ENCODE measurements at regions not wholly inside any gene's neighbourhood (a gene's known extent, or its start where the extent isn't known, plus 50 kb on each side); places are given as distances from the start of the nearest gene placed in this dataset.

DNA sequence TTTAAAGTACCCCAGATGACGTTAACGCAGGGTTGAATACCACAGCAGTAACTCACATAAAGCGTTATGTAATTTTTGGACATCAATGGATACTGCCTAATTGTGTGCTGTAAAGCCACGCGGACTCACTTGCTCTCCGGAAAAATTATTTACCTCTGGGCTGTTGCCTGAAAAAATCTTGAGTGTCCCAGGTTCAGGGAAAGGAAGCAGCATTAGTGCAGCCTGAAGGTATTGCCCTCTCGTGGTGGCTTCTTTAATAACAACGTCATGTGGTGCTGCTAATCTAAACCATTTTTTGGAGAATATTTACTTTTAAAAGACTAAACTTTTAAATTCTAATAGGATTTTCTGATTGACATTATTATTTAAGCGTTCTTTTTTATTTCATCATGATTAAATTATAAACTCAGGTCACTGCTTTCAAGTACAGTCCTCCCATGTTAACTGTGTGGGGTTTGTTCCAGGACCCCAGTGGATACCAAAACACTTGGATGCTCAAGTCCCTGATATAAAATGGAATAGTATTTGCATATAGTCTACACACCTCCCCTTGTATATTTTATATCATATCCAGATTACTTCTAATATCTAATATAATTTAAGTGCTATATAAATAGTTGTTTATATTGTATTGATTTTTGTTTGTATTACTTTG, 384.8 kb downstream of the FAM133A start:
- 7 to 11% methylated on average over 9 of the region's 9 CpGs for WGBS, 2 donors
- intact Hi-C loops (cut with DNase I; ENCODE audit: low total_unique reads) = no loop called here
- Histone ChIP-seq H3K36me3 (ENCODE audit: low read depth, missing control alignments) (no peaks in the 10 kb centered on the region), H3K27ac (no peak overlapping the region), H3K4me3 (no peak overlapping the region), H3K4me1 (no peaks in the 10 kb centered on the region), H3K27me3 (no peaks in the 10 kb centered on the region), H3K9me3 (no peaks in the 10 kb centered on the region)
- DNase-seq = peak; percentile 48
- TF ChIP-seq POLR2A (IDR thresholded peaks at IDR 0.05) = no peak
- TF ChIP-seq, protein P1, sequence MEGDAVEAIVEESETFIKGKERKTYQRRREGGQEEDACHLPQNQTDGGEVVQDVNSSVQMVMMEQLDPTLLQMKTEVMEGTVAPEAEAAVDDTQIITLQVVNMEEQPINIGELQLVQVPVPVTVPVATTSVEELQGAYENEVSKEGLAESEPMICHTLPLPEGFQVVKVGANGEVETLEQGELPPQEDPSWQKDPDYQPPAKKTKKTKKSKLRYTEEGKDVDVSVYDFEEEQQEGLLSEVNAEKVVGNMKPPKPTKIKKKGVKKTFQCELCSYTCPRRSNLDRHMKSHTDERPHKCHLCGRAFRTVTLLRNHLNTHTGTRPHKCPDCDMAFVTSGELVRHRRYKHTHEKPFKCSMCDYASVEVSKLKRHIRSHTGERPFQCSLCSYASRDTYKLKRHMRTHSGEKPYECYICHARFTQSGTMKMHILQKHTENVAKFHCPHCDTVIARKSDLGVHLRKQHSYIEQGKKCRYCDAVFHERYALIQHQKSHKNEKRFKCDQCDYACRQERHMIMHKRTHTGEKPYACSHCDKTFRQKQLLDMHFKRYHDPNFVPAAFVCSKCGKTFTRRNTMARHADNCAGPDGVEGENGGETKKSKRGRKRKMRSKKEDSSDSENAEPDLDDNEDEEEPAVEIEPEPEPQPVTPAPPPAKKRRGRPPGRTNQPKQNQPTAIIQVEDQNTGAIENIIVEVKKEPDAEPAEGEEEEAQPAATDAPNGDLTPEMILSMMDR (IDR thresholded peaks at IDR 0.05) = peak in 2 of 3 experiments; percentile 17 to 42

DNA sequence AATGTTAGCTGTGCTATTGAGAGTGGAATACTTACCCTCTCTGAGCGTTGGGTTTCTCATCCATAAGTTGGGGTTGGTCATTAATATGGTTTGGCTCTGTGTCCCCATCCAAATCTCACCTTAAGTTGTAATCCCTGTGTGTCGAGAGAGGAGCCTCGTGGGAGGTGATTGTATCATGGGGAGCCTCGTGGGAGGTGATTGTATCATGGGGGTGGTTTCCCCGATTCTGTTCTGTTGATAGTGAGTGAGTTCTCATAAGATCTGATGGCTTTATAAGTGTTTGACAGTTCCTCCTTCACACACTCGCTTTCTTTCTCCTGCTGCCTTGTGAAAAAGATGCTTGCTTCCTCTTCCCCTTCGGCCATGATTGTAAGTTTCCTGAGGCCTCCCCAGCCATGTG, 391.1 kb downstream of the FAM133A start:
- Histone ChIP-seq H3K27ac (no peak overlapping the region), H3K36me3 (ENCODE audit: low read depth, missing control alignments) (no peaks in the 10 kb centered on the region), H3K27me3 (no peaks in the 10 kb centered on the region), H3K4me3 (no peak overlapping the region), H3K9me3 (no peaks in the 10 kb centered on the region), H3K4me1 (no peaks in the 10 kb centered on the region)
- DNase-seq = no peak
- 77 to 90% methylated on average over 3 to 7 of the region's 7 CpGs for WGBS, 2 donors
- intact Hi-C loops (cut with DNase I; ENCODE audit: low total_unique reads) = no loop called here
- TF ChIP-seq, protein P1 (IDR thresholded peaks at IDR 0.05) = no peak
- TF ChIP-seq POLR2A (IDR thresholded peaks at IDR 0.05) = no peak

- H3K27me3 ChIP-seq = no peaks in the 10 kb centered on the region
- TF ChIP-seq, protein P1 (IDR thresholded peaks at IDR 0.05) = no peak
- TF ChIP-seq POLR2A (IDR thresholded peaks at IDR 0.05) = no peak
- intact Hi-C loops (cut with DNase I; ENCODE audit: low total_unique reads) = no loop called here
Measured at GRCh38 chrX:94089149-94089548, 415.1 kb downstream of the FAM133A start.

DNA sequence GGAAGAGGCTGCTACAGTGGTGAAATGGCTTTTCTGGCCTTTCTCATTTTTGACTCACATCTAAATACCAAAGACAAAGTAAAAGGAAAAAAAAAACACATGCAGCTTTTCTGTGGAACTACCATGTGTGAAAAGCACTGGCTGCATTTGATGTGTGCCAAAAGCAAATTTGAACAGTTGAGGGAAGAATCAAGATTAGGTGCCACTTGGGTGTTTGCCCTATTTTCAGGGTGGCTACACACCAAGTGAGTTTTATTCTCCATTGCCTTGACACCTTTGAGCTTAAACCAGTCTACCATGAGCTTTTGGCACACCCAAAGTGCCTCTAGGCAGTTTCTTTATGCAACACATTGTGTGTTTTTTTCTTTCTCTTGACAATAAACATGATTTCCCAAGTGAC, 423.9 kb downstream of the FAM133A start:
- Histone ChIP-seq H3K36me3 (ENCODE audit: low read depth, missing control alignments) (no peaks in the 10 kb centered on the region), H3K4me1 (no peaks in the 10 kb centered on the region), H3K27me3 (no peaks in the 10 kb centered on the region), H3K9me3 (no peaks in the 10 kb centered on the region), H3K4me3 (no peak overlapping the region), H3K27ac (no peak overlapping the region)
- intact Hi-C loops (cut with DNase I; ENCODE audit: low total_unique reads) = no loop called here
- DNase-seq = no peak
- TF ChIP-seq, protein P1 (IDR thresholded peaks at IDR 0.05) = no peak
- TF ChIP-seq POLR2A (IDR thresholded peaks at IDR 0.05) = no peak

More at GRCh38 chrX:94089149-94089548, 415.1 kb downstream of the FAM133A start:
- WGBS, 2 donors = 87 to 90% methylated on average over 1 of the region's 1 CpG
- H3K4me3 ChIP-seq = no peak overlapping the region
- no peak overlapping the region for H3K27ac ChIP-seq
- no peak for DNase-seq
- no peaks in the 10 kb centered on the region for H3K4me1 ChIP-seq
- H3K9me3 ChIP-seq = no peaks in the 10 kb centered on the region
- H3K36me3 ChIP-seq (ENCODE audit: low read depth, missing control alignments) = no peaks in the 10 kb centered on the region

DNA sequence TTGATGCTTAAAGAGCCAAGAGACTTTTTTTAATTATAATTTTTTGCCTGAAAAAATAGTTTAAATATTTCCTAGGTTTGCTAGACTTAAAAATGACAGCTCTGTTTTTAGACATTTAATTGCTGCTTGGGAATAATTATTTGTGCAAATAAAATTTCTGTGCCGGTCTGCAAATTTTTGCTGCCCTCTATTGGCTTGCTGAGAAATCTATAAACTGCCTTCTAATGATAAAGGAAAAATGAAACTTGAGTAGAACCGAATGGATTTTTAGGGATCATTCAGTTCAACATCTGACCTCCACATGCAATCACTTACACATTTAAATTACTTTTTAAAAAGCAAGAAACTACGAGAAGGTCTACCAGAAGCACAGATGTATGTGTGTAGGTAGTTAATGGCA, 434.0 kb downstream of the FAM133A start:
- no peak for TF ChIP-seq POLR2A (IDR thresholded peaks at IDR 0.05)
- TF ChIP-seq, protein P1 (IDR thresholded peaks at IDR 0.05) = no peak
- Histone ChIP-seq H3K27me3 (no peaks in the 10 kb centered on the region), H3K9me3 (no peaks in the 10 kb centered on the region), H3K27ac (no peak overlapping the region), H3K36me3 (ENCODE audit: low read depth, missing control alignments) (no peaks in the 10 kb centered on the region), H3K4me1 (no peaks in the 10 kb centered on the region), H3K4me3 (no peak overlapping the region)
- 13 to 63% methylated on average over 2 to 3 of the region's 3 CpGs for WGBS, 2 donors
- DNase-seq = no peak
- intact Hi-C loops (cut with DNase I; ENCODE audit: low total_unique reads) = no loop called here
